ENCODE measurements at regions not wholly inside any gene's neighbourhood (a gene's known extent, or its start where the extent isn't known, plus 50 kb on each side); places are given as distances from the start of the nearest gene placed in this dataset.
"Not testable (repeated sequence)": the region's sequence is repeated elsewhere in the genome, so short reads cannot be mapped to it uniquely, and the experiment has no call there.

GRCh38 chr6:17002123-17002522 is 99.7 kb upstream of the STMND1 start:
- TF ChIP-seq CTBP1 (IDR thresholded peaks at IDR 0.05; ENCODE audit: borderline replicate concordance) = no peak
- no peak for TF ChIP-seq NFRKB (IDR thresholded peaks at IDR 0.05)
- POLR2A ChIA-PET = no interaction called here
- CTCF ChIA-PET = interaction anchor here (0.6 kb wide), 1 partner anchor 670 kb away, joined by 3 read pairs; no protein-coding TSS in a partner anchor
- no peak for DNase-seq (ENCODE audit: extremely low spot score)

DNA sequence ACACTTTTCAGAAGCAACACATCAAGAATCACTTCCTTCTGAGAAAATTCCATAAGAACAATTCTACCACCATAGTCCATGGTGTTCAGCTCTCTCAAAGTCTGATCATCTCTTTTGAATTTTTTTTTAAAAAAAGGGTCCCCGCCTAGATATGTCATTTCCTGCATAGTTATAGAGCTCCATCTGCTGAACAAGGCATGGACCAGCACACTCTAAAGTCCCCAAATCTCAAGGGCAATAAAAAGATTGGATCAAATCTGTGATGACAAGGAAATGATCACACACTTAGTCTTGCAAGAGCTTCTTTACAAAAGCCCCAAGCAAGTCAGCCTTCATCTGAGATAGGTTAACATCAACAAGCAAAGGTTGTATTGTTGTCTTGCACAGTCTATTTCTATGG is 100.7 kb upstream of the STMND1 start:
- DNase-seq (ENCODE audit: extremely low spot score) = no peak
- TF ChIP-seq TARDBP (IDR thresholded peaks at IDR 0.05) = no peak
- TF ChIP-seq ZNF384 (IDR thresholded peaks at IDR 0.05) = no peak
- TF ChIP-seq L3MBTL2 (conservative IDR thresholded peaks at IDR 0.05) = no peak
- TF ChIP-seq FOXA1 (IDR thresholded peaks at IDR 0.05) = no peak
- no peak for TF ChIP-seq FOXK2 (IDR thresholded peaks at IDR 0.05)
- no peak for TF ChIP-seq FOXM1 (IDR thresholded peaks at IDR 0.05; ENCODE audit: borderline replicate concordance)
- TF ChIP-seq CTBP1 (IDR thresholded peaks at IDR 0.05; ENCODE audit: borderline replicate concordance) = no peak
- TF ChIP-seq HDGF (IDR thresholded peaks at IDR 0.05; ENCODE audit: borderline replicate concordance) = no peak
- no peak for TF ChIP-seq SP1 (IDR thresholded peaks at IDR 0.05)
- no peak for TF ChIP-seq ELF4 (IDR thresholded peaks at IDR 0.05)
- no peak for TF ChIP-seq PKNOX1 (IDR thresholded peaks at IDR 0.05)
- ChIA-PET CTCF (interaction anchor here (0.6 to 1.1 kb wide), 6 partner anchors 11 to 723 kb away, joined by 3 to 4 read pairs (median 3); no protein-coding TSS in a partner anchor), POLR2A (interaction anchor here (0.6 kb wide), 1 partner anchor 801 kb away, joined by 3 read pairs; no protein-coding TSS in a partner anchor)

DNA sequence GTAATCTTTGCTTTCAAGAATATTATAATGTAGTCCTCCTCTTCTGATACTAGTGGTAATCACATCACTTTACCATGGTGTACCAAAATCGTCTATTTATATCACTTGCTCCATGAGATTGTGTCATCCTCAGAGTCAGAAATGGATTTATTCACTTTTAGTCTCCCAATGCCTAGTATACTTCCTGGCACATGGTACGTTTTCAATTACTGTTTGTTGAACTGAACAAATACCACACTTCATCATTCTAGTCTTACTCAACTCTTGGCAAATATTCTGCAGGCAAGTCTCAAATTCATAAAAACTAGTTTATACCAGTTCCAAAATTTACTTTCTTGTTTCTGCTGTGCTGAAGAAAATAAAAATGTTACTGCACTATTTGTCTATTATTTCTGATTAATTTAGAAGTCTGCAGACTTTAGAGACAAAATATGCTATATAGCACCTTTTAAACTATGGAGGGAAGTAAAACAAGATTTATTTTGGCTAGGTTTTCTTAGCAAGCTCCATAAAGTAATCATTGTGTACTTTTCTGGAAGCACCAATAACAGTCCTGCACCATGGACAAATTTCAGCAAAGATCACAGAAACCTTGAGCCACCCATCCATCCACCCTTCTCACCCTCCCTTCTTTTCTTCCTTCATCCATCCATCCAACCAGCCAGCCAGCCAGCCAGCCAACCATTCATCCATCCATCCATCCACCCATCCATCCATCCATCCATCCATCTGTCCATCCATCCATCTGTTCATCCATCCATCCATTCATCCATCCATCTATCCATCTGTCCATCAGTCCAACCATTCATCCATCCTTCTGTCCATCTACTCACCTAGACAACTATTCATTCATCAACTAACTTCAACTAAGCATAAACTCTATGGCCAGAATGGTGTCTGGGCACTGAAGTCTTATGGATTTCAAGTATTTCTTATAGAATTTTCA is 102.1 kb upstream of the STMND1 start:
- CTCF ChIA-PET = no interaction called here
- no peak for DNase-seq (ENCODE audit: extremely low spot score)
- TF ChIP-seq ZNF384 (IDR thresholded peaks at IDR 0.05) = no peak
- POLR2A ChIA-PET = no interaction called here

DNA sequence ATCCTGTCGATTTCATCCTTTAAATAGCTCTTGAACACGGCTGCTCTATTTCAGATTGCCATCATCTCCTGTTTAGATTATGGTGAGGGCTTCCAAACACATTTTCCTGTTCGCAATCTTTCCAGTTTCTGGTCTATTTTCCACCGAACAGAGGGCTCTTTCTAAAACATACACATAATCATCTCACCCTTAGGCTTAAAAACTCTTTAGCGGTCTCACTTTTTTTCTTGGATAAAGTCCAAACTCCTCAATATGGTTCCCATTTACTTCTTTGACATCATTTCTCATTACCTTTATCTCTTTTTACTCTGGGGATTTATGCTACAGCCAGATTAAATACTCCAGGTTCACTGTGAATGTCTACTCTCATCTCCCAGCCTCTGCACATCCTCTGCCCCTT is 103.4 kb upstream of the STMND1 start:
- DNase-seq (ENCODE audit: extremely low spot score) = no peak
- no peak for TF ChIP-seq CTBP1 (IDR thresholded peaks at IDR 0.05; ENCODE audit: borderline replicate concordance)
- TF ChIP-seq ARNT (IDR thresholded peaks at IDR 0.05) = no peak
- no peak for TF ChIP-seq NFRKB (IDR thresholded peaks at IDR 0.05)
- no peak for TF ChIP-seq FOXK2 (IDR thresholded peaks at IDR 0.05)
- TF ChIP-seq ELF4 (IDR thresholded peaks at IDR 0.05) = no peak
- no peak for TF ChIP-seq SP1 (IDR thresholded peaks at IDR 0.05)
- CTCF ChIA-PET = no interaction called here
- POLR2A ChIA-PET = no interaction called here

GRCh38 chr6:16995511-16996250 is 106.2 kb upstream of the STMND1 start:
- TF ChIP-seq ZNF384 (IDR thresholded peaks at IDR 0.05) = no peak
- CTCF ChIA-PET = no interaction called here
- POLR2A ChIA-PET = no interaction called here
- DNase-seq (ENCODE audit: extremely low spot score) = no peak

DNA sequence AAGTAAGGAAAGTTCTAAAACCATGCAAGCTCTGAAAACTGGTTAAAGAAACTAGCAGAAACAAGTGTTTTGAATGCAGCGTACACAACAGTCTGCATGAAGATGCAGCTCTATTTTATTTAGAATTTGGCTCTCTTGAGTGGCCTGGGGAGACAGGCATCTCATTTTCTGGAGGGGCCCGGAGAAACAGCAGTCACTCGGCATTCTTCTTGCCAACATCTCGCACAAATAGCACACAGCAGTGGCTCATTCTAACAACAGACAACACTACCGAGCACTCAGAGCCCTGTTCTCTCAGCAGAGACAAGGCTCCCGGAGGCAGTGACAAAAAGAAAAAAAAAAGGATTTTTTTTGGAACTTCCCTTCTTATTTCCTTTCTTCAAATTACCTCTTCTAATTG is 108.5 kb upstream of the STMND1 start:
- POLR2A ChIA-PET = no interaction called here
- CTCF ChIA-PET = no interaction called here
- TF ChIP-seq CTBP1 (IDR thresholded peaks at IDR 0.05; ENCODE audit: borderline replicate concordance) (no peak), LEF1 (IDR thresholded peaks at IDR 0.05; ENCODE audit: borderline replicate concordance) (no peak), FOXA1 (IDR thresholded peaks at IDR 0.05) (no peak), FOXK2 (IDR thresholded peaks at IDR 0.05) (no peak), L3MBTL2 (conservative IDR thresholded peaks at IDR 0.05) (no peak), SP1 (IDR thresholded peaks at IDR 0.05) (no peak), NFRKB (IDR thresholded peaks at IDR 0.05) (no peak), ARNT (IDR thresholded peaks at IDR 0.05) (no peak), HDGF (IDR thresholded peaks at IDR 0.05; ENCODE audit: borderline replicate concordance) (no peak), SUZ12 (IDR thresholded peaks at IDR 0.05) (no peak), BHLHE40 (IDR thresholded peaks at IDR 0.05; ENCODE audit: borderline replicate concordance) (no peak), PKNOX1 (IDR thresholded peaks at IDR 0.05) (no peak), FOXM1 (IDR thresholded peaks at IDR 0.05; ENCODE audit: borderline replicate concordance) (no peak), ELF4 (IDR thresholded peaks at IDR 0.05) (no peak), TARDBP (IDR thresholded peaks at IDR 0.05) (no peak), ZNF384 (IDR thresholded peaks at IDR 0.05) (no peak)
- DNase-seq (ENCODE audit: extremely low spot score) = no peak

- ChIA-PET CTCF (interaction anchor here (0.6 to 0.7 kb wide), 2 partner anchors 17 to 26 kb away, joined by 3 read pairs; no protein-coding TSS in a partner anchor), POLR2A (no interaction called here)
- TF ChIP-seq HDGF (IDR thresholded peaks at IDR 0.05; ENCODE audit: borderline replicate concordance) (no peak), CTBP1 (IDR thresholded peaks at IDR 0.05; ENCODE audit: borderline replicate concordance) (no peak), TARDBP (IDR thresholded peaks at IDR 0.05) (no peak), ELF4 (IDR thresholded peaks at IDR 0.05) (no peak), FOXK2 (IDR thresholded peaks at IDR 0.05) (no peak), ZNF384 (IDR thresholded peaks at IDR 0.05) (no peak), LEF1 (IDR thresholded peaks at IDR 0.05; ENCODE audit: borderline replicate concordance) (no peak), NFRKB (IDR thresholded peaks at IDR 0.05) (no peak), SP1 (IDR thresholded peaks at IDR 0.05) (no peak), FOXM1 (IDR thresholded peaks at IDR 0.05; ENCODE audit: borderline replicate concordance) (no peak), L3MBTL2 (conservative IDR thresholded peaks at IDR 0.05) (no peak), ARNT (IDR thresholded peaks at IDR 0.05) (no peak), FOXA1 (IDR thresholded peaks at IDR 0.05) (no peak), BHLHE40 (IDR thresholded peaks at IDR 0.05; ENCODE audit: borderline replicate concordance) (no peak), SUZ12 (IDR thresholded peaks at IDR 0.05) (no peak)
- DNase-seq (ENCODE audit: extremely low spot score) = no peak
Measured at GRCh38 chr6:16991981-16992629, 109.7 kb upstream of the STMND1 start.

DNA sequence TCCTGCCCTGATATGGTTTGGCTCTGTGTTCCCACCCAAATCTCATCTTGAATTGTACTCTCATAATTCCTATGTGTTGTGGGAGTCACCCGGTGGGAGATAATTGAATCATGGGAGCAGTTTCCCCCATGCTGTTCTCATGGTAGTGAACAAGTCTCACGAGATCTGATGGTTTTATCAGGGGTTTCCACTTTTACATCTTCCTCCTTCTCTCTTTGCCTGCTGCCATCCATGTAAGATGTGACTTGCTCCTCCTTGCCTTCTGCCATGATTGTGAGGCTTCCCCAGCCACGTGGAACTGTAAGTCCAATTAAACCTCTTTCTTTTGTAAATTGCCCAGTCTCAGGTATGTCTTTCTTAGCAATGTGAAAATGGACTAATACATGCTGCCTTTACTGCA is 111.9 kb upstream of the STMND1 start:
- CTCF ChIA-PET; DNase-seq (ENCODE audit: extremely low spot score); POLR2A ChIA-PET: not testable (repeated sequence)

Data from HEK293T (cell line).